ENCODE measurements at regions not wholly inside any gene's neighbourhood (a gene's known extent, or its start where the extent isn't known, plus 50 kb on each side); places are given as distances from the start of the nearest gene placed in this dataset.

DNA sequence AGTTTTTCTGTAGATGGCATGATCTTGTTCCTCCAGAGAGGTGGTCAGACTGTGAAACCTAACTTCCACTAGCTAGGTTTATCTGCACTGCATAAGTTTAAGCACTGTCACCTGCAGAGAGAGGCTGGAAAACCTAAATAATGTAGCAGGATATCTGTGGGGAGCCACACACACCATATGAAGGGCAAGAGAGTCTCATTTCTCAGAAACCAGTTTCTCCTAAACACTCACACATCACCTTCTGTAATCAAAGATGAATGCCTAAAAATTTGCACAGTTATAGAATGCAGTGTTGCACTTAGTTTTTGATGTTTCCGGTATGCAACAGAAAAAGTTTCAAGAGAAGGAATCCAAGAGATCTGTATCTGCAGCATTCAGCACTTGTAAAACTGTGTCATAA is 654.6 kb downstream of the ADGRL2 start:
- no peak overlapping the region for H3K4me3 ChIP-seq (ENCODE audit: low read length)
- no peak for TF ChIP-seq CTCF (IDR thresholded peaks at IDR 0.05; ENCODE audit: insufficient read depth, low read depth, low read length, missing control alignments)
- DNase-seq (ENCODE audit: low read depth): no peak

GRCh38 chr1:82454431-82454830 is 653.7 kb downstream of the ADGRL2 start:
- DNase-seq (ENCODE audit: low read depth): no peak
- TF ChIP-seq CTCF (IDR thresholded peaks at IDR 0.05; ENCODE audit: insufficient read depth, low read depth, low read length, missing control alignments): no peak
- no peak overlapping the region for H3K4me3 ChIP-seq (ENCODE audit: low read length)

DNA sequence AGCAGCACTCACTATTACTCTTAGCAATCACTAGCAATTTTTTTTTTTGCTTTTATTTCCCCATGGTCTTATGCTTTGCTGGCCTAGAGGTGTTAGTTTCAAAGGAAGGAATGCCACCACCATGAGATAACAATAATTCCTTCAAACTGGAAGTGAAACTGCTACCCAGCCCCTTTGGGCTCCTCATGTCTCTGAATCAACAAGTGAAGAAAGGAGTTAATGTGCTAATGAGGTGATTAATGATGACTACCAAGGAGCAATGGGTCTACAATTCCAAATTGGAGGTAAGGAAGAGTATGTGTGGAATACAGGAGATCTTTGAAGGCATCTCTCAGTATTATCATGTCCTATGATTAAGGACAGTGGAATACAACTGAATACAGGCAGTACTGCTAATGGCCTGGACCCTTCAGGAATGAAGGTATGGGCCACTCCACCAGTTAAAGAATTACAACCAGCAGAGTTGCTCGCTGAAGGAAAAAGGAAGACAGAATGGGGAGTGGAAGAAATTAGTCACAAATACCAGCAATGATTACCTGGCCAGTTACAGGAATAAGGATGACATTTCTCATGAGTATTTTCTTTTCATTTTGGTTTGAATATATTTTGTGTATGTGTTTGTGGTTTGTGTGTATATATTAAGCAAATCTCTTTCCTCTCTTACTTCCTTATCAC is 652.9 kb downstream of the ADGRL2 start:
- no peak for TF ChIP-seq CTCF (IDR thresholded peaks at IDR 0.05; ENCODE audit: insufficient read depth, low read depth, low read length, missing control alignments)
- peak; percentile 81 for DNase-seq (ENCODE audit: low read depth)
- no peak overlapping the region for H3K4me3 ChIP-seq (ENCODE audit: low read length)

GRCh38 chr1:82452096-82452495 is 651.4 kb downstream of the ADGRL2 start:
- no peak overlapping the region for H3K4me3 ChIP-seq (ENCODE audit: low read length)
- no peak for TF ChIP-seq CTCF (IDR thresholded peaks at IDR 0.05; ENCODE audit: insufficient read depth, low read depth, low read length, missing control alignments)
- no peak for DNase-seq (ENCODE audit: low read depth)

DNA sequence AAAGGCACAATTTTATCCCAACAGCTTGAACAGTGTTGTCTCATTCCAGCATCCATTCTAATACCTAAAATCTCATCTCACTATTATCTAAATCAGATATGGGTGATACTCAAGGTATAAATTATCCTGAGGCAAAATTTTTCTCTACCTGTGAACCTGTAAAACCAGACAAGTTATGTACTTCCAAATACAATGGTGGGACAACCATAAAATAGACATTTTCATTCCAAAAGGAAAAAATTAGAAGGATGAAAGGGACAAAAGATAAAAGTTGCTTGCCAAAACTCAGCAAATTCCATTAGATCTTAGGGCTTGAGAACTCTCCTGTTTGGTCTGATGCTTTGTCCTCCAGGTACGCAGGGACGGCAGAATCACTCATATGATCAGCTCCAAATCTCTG is 650.5 kb downstream of the ADGRL2 start:
- H3K4me3 ChIP-seq (ENCODE audit: low read length): no peak overlapping the region
- no peak for TF ChIP-seq CTCF (IDR thresholded peaks at IDR 0.05; ENCODE audit: insufficient read depth, low read depth, low read length, missing control alignments)
- no peak for DNase-seq (ENCODE audit: low read depth)

GRCh38 chr1:82449506-82450057 is 648.8 kb downstream of the ADGRL2 start:
- TF ChIP-seq CTCF (IDR thresholded peaks at IDR 0.05; ENCODE audit: insufficient read depth, low read depth, low read length, missing control alignments): no peak
- no peak for DNase-seq (ENCODE audit: low read depth)
- H3K4me3 ChIP-seq (ENCODE audit: low read length): no peak overlapping the region

- no peak for TF ChIP-seq CTCF (IDR thresholded peaks at IDR 0.05; ENCODE audit: insufficient read depth, low read depth, low read length, missing control alignments)
- peak; percentile 2 for DNase-seq (ENCODE audit: low read depth)
Measured at GRCh38 chr1:82446955-82447354, 646.2 kb downstream of the ADGRL2 start.

More at GRCh38 chr1:82446955-82447354, 646.2 kb downstream of the ADGRL2 start:
- no peak overlapping the region for H3K4me3 ChIP-seq (ENCODE audit: low read length)
